GM21529 (cell line): ENCODE measurements at regions not wholly inside any gene's neighbourhood (a gene's known extent, or its start where the extent isn't known, plus 50 kb on each side); places are given as distances from the start of the nearest gene placed in this dataset.
"Not testable (repeated sequence)": the region's sequence is repeated elsewhere in the genome, so short reads cannot be mapped to it uniquely, and the experiment has no call there.

Experiments
- ATAC-seq: cut with Tn5 transposase; IDR thresholded peaks from one replicate; pipeline ENCODE4 v1.9.1; 2021; ENCODE audit not compliant: unreplicated experiment

DNA sequence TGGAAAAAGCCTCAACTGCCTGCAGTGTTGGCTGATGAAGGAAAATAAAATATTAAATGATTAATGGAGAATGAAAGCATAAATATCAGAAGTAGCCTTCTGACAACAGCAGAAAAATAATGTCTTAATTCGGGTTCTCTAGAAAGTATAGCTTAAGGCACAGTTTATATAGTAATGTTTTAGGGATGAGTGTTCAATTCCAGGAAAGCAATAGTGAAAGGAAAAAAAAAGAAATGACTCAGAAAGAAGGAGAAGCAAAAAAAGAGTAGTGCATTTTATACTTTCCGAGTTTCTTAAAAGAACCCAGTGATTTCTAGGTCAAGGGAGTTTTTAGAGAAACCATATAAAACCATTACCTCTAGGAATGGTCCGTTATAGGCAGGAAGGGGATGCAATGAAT, 137.3 kb downstream of the HTR1B start:
- no peak for ATAC-seq

DNA sequence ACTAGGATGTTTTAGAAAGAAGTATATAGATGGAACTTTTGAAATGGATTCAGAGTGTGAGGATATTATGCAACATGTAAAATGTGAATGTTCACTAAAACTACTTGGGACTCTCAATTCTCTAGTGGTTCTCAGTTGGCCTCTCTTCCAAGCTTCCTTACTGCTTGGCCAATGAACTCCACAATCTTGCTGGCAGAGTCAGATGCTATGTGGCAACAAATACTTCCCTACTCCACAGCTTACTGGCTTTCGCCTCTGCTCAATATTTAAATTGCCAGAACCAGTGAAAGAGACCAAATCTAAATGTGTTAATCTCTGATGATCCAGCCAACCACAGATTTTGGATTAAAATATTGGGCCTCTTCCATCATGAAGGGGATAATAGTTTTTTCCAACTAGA, 138.4 kb downstream of the HTR1B start:
- ATAC-seq, result no peak

DNA sequence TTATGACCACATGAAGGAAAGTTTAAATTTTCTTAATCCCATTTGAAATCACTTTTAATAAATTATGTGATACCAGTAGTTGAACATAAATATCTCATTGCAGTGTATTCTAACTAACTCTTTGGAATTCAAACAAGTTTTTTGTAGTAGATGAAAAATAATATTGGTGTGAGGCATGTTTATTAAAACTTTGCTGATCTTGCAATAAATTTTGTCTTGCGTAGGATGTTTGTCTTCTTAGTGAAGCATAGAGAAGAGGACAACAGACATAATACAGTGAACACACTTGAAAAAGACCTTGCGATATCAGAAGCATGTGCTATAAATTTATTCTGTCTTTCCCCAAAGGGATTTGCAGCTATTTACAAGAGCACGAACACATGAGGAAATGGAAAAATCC, 140.7 kb downstream of the HTR1B start:
- ATAC-seq, result no peak

DNA sequence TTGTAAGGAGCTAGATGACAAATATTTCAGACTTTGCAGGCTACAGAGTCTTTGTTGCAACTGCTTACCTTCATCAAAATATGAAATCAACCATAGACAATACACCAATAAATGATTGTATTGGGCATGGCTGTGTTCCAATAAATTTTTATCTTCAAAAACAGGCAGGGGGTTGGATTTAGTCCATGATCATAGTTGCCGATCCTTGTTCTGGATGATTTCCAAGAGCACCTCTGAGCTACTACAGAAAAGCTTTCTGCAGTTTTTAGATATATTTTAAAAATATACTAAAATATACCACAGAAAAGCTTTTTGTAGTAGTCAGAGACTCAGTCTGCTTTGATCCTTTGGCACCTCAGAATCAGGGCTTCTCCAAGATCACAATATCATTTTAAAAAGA, 145.0 kb downstream of the HTR1B start:
- ATAC-seq, result no peak

DNA sequence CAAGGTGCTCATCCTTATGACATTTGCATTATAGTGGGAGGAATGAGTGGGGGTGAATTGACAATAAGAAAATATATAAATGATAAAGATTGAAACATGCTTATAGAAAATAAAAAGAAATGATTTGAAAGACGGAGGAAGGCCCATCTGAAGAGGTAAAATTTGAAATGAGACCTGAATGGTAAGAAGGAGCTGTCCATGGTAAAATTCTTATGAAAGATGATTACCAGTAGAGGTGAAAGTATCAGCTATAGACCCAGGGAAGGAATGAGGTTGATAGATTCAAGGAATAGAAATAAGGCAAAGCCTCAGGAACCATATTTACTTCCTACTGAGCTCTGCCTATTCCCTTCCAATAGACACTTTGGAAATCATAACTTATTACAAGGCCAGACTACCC, 149.7 kb downstream of the HTR1B start:
- ATAC-seq, result no peak

DNA sequence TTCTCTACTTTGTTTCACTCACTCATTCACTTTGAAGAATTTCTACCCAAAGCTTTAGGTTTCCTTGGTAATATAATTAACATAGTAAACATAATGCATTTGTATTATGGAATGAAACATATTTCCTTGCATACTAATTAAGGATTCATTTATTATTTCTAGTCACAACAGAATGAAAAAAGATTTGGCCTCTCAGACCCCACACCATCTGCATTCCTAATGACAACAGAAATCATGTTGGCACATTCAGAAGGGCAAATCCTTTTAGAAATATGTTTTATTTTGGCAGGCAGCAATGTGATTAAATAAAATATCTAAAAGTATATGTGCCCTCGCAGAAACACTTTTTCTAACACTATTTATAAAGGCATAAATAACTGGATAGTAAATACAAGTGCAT, 163.4 kb downstream of the HTR1B start:
- ATAC-seq, result no peak

DNA sequence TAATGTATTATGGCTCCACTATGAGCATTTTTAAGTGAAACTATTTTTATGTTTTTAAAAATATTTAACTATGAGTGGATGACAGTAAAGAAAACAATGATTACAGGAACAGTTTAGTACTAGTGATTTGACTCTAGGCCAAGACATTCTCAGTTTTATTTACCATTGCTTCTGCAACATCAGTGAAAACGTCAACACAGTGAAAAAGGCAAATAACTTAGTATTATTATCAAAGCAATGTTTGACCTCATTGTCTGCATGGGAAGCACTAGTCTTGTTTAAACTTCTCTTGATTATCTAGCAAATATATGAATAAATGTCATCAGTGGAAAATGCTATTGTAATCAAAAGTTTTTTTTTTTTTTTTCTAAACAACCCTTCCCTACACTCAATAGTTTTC, 165.0 kb downstream of the HTR1B start:
- no peak for ATAC-seq

DNA sequence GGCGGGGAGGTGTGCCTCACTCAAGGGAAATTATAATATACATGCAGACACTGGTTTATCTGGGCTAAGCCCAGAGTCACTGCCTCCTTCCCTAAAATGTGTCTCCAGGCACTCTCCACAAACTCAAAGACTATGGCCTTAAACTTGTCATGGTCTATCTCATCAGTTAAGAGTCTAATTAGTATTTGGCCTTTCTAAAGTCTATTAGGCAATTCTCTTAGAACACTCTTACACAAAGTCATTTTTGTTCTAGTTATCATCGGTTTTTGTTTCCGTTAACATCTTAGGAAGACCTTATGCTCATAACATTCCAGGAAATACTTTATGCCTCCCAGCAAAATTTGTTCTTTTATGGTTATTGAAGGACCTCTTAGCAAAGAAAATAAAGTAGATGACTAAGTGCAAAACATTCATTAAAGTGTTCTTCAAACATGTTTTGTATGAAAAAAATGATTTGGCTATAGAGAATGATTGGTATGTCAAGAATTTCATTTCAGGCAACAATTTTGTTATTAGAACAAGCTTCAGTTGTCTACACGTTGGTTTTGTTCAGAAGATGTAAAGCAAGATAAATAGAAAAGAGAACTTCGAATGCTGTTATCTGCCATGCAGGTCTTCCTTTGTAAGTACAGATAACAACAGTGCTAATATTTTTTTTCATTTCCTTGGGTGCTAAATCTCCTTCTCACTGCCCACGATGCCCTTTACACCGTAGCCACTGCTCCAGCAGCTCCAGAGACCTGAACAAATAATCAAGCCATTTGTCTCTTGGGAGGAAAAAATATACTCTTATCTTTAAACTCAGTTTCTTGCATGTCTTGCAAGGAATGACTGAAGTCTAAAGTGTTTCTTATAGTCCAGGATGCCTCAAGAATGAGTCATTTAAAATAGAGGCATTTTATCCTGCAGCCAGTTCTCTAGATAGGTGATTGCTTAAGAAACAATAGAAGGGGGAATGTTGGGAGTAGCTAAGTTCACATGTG, 170.4 kb downstream of the HTR1B start:
- no peak for ATAC-seq

DNA sequence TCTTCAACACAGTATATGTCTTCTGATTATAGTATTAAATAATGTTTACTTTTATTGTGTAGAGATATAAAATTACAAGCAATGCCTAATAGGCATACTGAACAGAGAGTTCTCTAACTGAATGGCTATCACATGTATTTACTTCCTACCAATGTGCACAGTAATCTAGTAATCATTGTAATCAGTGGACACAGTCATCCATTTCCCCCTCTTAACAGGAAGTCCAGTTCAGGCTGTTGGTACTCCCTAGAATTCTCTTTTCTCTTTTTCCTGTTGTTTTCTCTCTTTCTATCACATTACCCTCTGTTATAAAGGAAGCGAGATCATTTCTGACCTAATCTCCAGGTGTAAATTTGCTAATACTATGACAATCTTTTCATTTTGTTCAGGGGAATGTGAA, 172.5 kb downstream of the HTR1B start:
- ATAC-seq, result no peak

DNA sequence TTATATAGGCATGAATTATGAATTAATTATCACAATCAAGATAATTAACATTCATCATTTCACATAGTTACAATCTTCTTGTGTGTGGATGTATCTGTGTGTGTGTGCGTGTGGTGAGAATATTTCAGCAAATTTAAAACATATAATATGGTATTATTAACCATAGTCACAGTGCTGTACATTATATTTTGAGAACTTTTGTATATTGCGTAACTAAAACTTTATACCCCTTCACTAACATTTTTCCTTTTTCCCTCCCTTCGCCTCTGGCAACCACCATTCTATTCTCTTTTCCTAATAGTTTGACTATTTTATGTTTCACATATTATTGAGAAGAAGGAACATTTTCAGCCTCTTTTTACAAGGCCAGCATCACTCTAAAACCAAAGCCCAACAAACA, 176.8 kb downstream of the HTR1B start:
- ATAC-seq, result no peak

DNA sequence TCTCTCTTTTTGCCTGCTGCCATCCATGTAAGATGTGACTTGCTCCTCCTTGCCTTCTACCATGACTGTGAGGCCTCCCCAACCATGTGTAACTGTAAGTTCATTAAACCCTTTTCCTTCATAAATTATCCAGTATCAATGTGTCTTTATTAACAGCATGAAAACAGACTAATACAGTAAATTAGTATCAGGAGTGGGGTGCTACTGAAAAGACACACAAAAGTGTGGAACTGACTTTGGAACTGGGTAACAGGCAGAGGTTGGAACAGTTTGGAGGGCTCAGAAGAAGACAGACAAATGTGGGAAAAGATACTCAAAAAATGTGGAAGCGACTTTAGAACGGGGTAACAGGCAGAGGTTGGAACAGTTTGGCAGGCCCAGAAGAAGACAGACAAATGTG, 189.4 kb downstream of the HTR1B start:
- ATAC-seq, result no peak

DNA sequence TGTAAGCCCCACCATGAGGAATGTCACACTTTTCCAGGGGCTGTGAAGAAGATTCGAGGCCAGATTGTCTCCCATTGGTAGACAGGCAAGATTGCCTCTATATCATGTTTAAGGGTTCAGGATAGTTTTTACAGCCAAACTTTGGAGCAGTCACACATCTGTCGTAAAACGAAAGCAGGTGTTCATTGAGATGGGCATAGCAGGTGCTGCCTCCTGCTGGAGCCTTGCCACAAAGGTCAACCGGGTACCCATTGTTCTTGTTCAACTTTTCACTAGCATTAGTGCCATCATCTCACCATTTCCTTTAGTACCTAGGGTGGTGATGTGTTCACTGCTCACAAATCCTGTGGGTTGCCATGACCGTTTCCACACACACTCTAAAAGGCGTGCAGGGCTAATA, 198.3 kb downstream of the HTR1B start:
- no peak for ATAC-seq

DNA sequence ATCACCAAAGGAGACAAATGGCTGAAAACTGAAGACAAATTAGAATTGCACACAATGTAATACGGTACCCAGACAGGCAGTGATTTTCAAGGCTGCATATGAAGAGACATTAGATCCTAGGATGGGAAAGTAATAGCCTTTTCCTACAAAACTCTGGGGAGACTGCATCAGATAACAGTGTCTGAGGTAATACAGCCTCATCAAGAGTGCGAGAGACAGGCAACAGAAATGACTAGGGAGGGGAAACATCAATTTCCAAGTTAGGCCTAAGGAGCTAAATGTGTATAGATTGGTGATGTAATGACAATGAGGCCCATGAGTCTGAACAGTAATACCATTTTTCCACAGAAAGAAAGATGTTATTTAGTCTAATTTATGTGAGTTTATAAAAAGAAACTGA, 200.3 kb downstream of the HTR1B start:
- ATAC-seq, result no peak

DNA sequence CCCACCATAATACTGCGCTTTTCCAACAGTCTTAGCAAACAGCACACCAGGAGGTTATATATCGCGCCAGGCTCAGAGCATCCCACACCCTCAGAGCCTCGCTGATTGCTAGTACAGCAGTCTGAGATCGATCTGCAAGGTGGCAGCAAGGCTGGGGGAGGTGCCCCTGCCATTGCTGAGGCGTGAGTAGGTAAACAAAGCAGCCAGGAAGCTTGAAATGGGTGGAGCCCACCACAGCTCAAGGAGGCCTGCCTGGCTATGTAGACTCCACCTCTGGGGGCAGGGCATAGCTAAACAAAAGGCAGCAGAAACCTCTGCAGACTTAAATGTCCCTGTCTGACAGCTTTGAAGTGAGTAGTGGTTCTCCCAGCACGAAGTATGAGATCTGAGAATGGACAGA, 211.5 kb downstream of the HTR1B start:
- not testable (repeated sequence) for ATAC-seq

DNA sequence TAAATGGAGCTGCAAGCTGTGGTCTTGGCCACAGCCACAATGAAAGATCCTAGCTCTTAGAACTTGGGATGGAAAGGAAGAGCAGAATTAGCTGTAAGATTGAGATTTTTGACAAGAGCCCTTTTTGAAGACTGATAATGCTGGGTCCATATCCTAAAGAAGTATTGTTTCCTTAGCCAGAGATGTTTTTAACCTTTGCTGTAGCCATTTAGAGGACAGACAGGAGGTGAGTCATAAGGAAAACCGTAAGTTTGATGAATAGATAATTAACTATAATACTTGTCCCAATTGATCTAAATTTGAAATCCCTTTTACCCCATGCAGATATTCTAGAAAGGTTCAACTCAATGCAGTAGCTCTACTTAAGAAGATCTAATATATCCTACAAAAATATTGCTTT, 213.7 kb downstream of the HTR1B start:
- no peak for ATAC-seq

DNA sequence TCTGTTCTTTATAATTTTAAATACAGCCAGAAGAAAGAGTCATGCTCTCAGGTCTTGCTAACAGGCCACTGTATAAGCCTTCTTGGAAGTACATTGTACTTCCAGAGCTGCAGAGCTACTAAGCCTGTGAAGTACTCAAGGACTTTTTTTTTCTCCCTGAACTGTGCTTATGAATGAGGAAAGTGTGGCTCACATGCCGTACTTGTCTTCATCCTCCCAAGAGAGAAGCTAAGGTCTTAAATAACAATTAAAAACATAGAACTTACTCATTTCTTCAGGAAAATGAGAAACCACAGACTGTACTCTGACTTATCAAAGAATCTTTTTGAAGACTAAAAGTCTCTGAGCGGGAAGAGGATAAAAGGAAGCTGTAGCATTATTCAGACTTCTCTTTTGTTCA, 218.3 kb downstream of the HTR1B start:
- no peak for ATAC-seq

DNA sequence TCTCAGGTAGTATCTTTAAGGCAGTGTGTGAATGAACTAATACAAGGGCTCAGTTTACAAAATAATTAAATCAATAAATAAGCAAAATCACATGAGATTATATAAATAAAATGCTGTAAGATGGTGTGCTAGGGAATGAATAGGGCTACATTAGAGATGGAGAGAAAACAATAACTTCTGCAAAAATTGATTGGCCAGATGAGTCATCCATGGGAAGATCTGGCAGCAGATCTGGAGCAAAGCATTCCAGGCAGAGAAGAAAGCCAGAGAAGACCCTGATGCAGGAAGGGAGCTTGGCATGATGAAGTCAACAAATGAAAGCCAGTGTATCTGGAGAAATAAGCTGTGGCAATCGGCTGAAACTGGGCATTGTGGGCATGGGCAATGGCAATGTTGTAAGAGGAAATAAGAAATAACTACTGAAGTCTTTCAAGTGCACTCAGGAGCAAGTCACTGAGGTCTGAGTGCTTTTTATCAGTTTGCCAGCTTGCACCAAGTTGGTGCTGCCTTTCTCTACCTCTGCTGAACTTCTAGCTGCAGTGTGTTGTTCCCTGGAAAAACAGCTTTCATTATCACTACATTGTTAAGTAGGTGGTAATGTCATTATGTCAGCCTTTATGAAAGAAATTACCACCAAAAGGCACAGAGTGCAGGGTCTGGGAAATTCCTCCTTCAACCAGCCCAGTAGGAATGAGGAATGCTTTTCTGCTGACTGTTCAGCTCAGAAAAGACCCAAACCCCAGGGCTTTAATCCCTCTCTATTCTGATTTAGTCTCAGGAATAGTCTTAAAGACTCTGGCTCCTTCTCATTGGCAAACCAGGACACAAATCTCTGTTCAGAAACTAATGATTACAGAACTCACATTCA, 231.6 kb downstream of the HTR1B start:
- no peak for ATAC-seq

DNA sequence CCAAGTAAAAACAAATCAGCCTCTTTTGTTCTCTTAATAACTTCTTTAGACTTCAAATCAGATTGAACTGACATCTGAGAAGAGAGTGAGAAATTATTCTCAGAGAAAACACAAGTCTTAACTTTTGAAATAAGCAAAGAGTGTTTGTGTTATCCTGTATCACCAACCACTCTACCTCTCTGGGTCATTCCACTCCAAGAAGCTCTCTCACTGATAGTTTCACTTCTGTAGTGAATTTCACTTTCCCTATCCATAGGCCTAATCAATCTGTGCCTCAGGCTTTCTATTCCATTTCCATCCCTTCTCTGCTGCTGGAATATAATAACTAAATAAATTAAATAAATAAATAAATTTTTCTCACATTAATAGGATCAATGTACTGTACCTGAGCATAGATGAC, 235.0 kb downstream of the HTR1B start:
- no peak for ATAC-seq

DNA sequence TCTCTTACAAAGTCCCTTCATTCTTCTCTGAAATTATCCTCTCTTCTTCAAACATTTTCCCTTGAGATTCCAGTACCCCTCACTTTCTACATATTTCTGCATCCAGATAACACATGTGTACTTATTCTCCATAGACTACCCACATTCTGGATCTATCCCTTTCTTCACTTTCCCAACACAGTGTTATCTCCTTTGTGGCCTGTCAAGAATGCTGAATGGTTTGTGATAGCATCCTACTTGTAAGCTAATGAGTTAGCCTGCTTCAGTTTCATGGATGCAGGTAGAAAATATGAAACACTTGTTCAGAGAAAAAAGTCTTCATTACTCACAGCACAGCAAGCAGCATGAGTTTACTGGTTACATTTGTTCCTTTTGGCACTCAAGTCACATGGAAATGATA, 245.4 kb downstream of the HTR1B start:
- no peak for ATAC-seq

DNA sequence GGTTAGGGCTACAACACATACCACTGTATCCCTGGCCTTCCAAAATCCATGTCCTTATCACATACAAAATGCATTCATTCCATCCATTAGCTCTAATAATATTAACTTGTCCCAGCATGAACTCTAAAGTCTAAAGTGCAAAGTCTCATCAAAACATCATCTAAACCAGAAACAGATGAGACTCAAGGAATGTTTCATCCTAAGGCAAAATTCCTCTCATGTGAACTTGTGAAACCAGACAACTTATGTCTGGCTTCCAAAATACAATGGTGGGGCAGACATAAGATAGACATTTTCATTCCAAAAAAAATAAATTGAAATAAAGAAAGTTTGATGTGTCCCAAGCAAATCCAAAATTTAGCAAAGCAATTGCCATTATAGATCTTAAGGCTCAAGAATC, 257.4 kb downstream of the HTR1B start:
- no peak for ATAC-seq

DNA sequence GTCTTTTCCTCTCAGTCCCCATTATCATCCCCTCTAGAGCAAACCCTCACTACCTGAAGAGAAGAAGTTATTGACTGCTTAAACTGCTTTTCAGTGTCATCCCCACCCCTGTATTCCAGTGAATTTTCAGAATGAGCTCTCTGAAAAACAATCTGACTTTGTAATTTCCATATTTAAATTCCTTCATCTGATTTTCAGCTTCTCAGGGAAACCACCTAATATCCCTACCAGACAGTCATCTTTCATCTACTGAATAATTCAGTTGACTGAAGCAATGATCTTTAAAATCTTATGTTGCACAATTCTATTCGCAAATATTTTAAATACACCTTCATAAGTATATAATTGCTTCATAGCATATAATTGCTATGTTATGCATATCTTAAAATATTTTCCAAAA, 258.7 kb downstream of the HTR1B start:
- ATAC-seq, result no peak

DNA sequence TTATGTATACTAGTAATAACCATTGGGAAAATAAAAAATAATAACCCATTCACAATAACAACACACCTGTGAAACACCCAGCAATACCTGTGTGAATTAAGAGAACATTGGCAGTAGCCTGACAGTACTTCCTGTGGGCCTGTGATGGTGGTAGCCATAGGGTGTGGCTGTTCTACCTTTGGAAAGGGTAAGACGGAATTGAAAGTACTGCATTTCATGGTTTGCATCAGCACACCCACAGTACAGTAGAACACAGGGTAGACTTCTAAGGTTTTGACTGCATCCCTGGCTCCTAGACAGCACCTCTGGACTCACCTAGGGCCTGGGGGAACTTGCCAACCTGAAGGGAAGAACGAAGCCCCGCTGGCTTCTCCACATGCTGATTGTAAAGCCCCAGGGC, 279.8 kb downstream of the HTR1B start:
- ATAC-seq, result no peak
